Heart left ventricle (tissue), 16 donors: ENCODE measurements at regions not wholly inside any gene's neighbourhood (a gene's known extent, or its start where the extent isn't known, plus 50 kb on each side); places are given as distances from the start of the nearest gene placed in this dataset.

ENCODE experiments used
- ATAC-seq, 4 donors: fragments of 200-7000 bp; cut with Tn5 transposase; one replicate each; pipeline ENCODE4 v1.9.1; 2020 to 2022; ENCODE audit warnings: moderate library complexity in 4 of 4, mild to moderate bottlenecking in 3 of 4, moderate number of reproducible peaks in 1 of 4
- DNase-seq, 5 donors: peaks; one replicate each; pipeline ENCODE4 v3.0.0-alpha.2; 2020
- H3K27ac ChIP-seq, 12 donors: fragments of 200-600 bp; sonication (generic) in 4 of 12; one replicate each; pipeline versions ENCODE4 v1.5.0 to v1.8.0; 2016 to 2022; ENCODE audit warnings: mild to moderate bottlenecking in 2 of 12
- H3K27me3 ChIP-seq, 9 donors: fragments of 200-600 bp; sonication (generic) in 2 of 9; one replicate each; pipeline versions ENCODE4 v1.5.1 to v1.8.0; 2016 to 2022; ENCODE audit warnings: mild to moderate bottlenecking in 3 of 9
- H3K36me3 ChIP-seq, 9 donors: fragments of 200-600 bp; sonication (generic) in 2 of 9; one replicate each; pipeline versions ENCODE4 v1.5.0 to v1.8.0; 2018 to 2022; ENCODE audit warnings: mild to moderate bottlenecking in 2 of 9
- H3K4me1 ChIP-seq, 12 donors: fragments of 200-600 bp; sonication (generic) in 4 of 12; one replicate each; pipeline versions ENCODE4 v1.5.0 to v1.8.0; 2016 to 2022; ENCODE audit warnings: mild to moderate bottlenecking in 3 of 12
- H3K4me3 ChIP-seq, 12 donors: fragments of 200-600 bp; sonication (generic) in 4 of 12; one replicate each; pipeline versions ENCODE4 v1.5.0 to v1.8.0; 2017 to 2022; ENCODE audit warnings: mild to moderate bottlenecking in 9 of 12, moderate library complexity in 4 of 12
- H3K9me3 ChIP-seq, 12 donors: fragments of 200-600 bp; sonication (generic) in 4 of 12; one replicate each; pipeline versions ENCODE4 v1.5.0 to v1.8.0; 2016 to 2022; ENCODE audit warnings: mild to moderate bottlenecking in 1 of 12
- POLR2A ChIP-seq, 2 donors: fragments of 450-650 bp; IDR thresholded peaks; one replicate each; pipeline ENCODE4 v1.6.1; 2017; ENCODE audit warnings: antibody characterized with exemption in 2 of 2, mild to moderate bottlenecking in 2 of 2, moderate library complexity in 2 of 2
- WGBS, 4 donors: extraction: QIAGEN DNeasy Blood & Tissue Kit in 2 of 4; methylation state at CpG; one replicate each; pipeline versions ENCODE4 v1.1.5 to v1.1.7; 2013 to 2018; 5-methylcytosine and 5-hydroxymethylcytosine counted together
- intact Hi-C, 10 donors: fragments of 100-400 bp; cut with DNase I; formaldehyde crosslinking; loops; one replicate each; pipeline versions ENCODE4 v1.11.1 to v1.14.2; 2022
- TF ChIP-seq, protein P1 (sequence below), 12 donors: fragments of 200-600 bp; sonication (generic) in 4 of 12; IDR thresholded peaks; one replicate each; pipeline versions ENCODE4 v1.5.0 to v1.8.0; 2018 to 2022; ENCODE audit warnings: antibody characterized with exemption in 12 of 12, mild to moderate bottlenecking in 5 of 12
- donor health status: ischemic (EF 13 %, LVEDD 7.1; RV severe dilation, severe dysfunction).
- donor health status: healthy with polysubstance abuse.
- donor health status: DM: no; HTN: yes; CAD: no.
- donor health status: DM: no; HTN: no; CAD: no.
- donor health status: ischemic (EF 25% LVEDD 6.9; RV normal size, moderate dysfunction).
- donor health status: ischemic (EF 25% LVEDD 5.7; RV mildly dilated, moderate dysfunction).
- donor health status: healthy.
- donor health status: DM: yes; HTN: yes; CAD: no.
- donor health status: ischemic (EF 35%, LVEDD 5.7; RV mildly dilated, moderate dysfunction).
- donor health status: nonischemic (EF 11% LVEDD 7.7; RV severe dilation, severe dysfunction).
- donor health status: DM: yes; HTN: yes; CAD: no.
- donor health status: PGD.
- donor health status: ischemic (EF 29% LVEDD 5.4; RV normal size, mild dysfunction).
- donor health status: nonischemic (EF 23%, LVEDD 6.1; RV moderate dilation, normal function).

DNA sequence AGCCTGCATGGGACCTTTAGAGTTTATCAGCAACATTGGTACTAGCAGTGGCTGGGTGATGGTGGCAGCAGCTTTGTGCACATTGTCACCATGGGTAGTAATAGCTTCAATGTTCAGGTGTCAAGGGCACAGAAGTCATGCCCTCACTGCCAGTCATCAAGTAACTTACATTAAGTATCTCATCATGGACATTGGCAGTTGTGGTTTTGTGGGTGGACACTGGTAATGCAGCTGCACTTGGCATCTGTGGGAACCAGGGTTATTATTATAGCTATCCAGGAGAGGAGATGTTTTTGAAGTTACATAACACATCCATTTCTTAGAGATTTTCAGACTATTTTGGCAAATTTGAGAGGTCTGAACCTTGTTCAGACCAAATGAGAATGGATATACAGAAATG is 243.2 kb upstream of the NOCT start:
- intact Hi-C loops: no loop called here
- Histone ChIP-seq H3K36me3 (no peaks in the 10 kb centered on the region), H3K27ac (no peak overlapping the region), H3K4me3 (no peak overlapping the region), H3K27me3 (no peaks in the 10 kb centered on the region), H3K4me1 (peaks cover 0 to 10% (median 0%) of the 10 kb centered on the region in 12 donors), H3K9me3 (no peaks in the 10 kb centered on the region)
- no peak for DNase-seq
- no peak for TF ChIP-seq POLR2A (IDR thresholded peaks at IDR 0.05)
- TF ChIP-seq, protein P1, sequence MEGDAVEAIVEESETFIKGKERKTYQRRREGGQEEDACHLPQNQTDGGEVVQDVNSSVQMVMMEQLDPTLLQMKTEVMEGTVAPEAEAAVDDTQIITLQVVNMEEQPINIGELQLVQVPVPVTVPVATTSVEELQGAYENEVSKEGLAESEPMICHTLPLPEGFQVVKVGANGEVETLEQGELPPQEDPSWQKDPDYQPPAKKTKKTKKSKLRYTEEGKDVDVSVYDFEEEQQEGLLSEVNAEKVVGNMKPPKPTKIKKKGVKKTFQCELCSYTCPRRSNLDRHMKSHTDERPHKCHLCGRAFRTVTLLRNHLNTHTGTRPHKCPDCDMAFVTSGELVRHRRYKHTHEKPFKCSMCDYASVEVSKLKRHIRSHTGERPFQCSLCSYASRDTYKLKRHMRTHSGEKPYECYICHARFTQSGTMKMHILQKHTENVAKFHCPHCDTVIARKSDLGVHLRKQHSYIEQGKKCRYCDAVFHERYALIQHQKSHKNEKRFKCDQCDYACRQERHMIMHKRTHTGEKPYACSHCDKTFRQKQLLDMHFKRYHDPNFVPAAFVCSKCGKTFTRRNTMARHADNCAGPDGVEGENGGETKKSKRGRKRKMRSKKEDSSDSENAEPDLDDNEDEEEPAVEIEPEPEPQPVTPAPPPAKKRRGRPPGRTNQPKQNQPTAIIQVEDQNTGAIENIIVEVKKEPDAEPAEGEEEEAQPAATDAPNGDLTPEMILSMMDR (IDR thresholded peaks at IDR 0.05): no peak
- ATAC-seq: no peak

DNA sequence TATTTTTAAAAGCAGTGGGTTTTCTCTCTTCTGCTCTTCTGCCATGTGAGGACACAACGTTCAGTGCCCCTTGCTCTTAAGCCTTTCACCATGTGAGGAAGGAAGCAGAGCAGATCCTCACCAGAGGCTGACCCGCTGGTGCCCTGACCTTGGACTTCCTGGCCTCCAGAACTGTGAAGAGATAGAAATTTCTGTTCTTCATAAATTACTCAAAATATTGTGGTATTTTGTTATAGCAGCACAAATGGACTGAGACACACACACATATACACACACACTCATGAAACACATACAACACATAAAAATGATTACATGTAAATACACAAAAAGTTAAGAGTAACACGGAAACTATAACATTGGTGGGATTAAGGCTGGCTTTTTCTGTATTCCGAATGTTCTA is 244.8 kb upstream of the NOCT start:
- H3K36me3 ChIP-seq: no peaks in the 10 kb centered on the region
- WGBS, 4 donors: 83 to 92% (median 86%) methylated on average over 4 of the region's 4 CpGs
- ATAC-seq: no peak

DNA sequence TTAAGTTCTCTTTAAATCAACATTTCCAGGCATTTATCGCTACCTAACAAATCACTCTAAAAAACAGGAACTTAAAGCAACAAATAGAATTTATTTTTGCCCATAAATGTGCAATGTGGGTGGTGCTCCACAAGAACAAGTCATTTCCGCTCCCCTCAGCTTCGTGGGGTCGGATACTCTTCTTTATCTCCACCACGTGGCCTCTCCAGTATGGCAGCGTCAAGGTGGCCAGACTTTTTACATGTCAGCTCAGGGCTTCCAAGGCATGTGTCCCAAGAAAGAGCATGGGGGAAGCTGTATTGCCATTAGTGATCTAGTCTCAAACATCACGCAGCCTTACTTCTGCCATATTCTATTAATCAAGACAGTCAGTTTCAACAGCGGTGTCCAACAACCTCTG is 249.2 kb upstream of the NOCT start:
- 83 to 92% (median 89%) methylated on average over 8 of the region's 8 CpGs for WGBS, 4 donors
- no peak overlapping the region for H3K4me3 ChIP-seq
- ATAC-seq: no peak
- TF ChIP-seq POLR2A (IDR thresholded peaks at IDR 0.05): no peak
- TF ChIP-seq, protein P1 (IDR thresholded peaks at IDR 0.05): no peak
- H3K27ac ChIP-seq: no peak overlapping the region
- no peak for DNase-seq
- no peaks in the 10 kb centered on the region for H3K27me3 ChIP-seq
- no peaks in the 10 kb centered on the region for H3K36me3 ChIP-seq
- H3K9me3 ChIP-seq: no peaks in the 10 kb centered on the region
- H3K4me1 ChIP-seq: no peaks in the 10 kb centered on the region
- intact Hi-C loops: no loop called here

More for the DNA sequence above, 244.8 kb upstream of the NOCT start:
- Histone ChIP-seq H3K4me3 (no peak overlapping the region), H3K27me3 (no peaks in the 10 kb centered on the region), H3K27ac (no peak overlapping the region), H3K4me1 (peaks cover 0 to 4% (median 0%) of the 10 kb centered on the region in 12 donors), H3K9me3 (no peaks in the 10 kb centered on the region)
- intact Hi-C loops: no loop called here
- TF ChIP-seq POLR2A (IDR thresholded peaks at IDR 0.05): no peak
- TF ChIP-seq, protein P1 (IDR thresholded peaks at IDR 0.05): no peak
- DNase-seq: no peak

DNA sequence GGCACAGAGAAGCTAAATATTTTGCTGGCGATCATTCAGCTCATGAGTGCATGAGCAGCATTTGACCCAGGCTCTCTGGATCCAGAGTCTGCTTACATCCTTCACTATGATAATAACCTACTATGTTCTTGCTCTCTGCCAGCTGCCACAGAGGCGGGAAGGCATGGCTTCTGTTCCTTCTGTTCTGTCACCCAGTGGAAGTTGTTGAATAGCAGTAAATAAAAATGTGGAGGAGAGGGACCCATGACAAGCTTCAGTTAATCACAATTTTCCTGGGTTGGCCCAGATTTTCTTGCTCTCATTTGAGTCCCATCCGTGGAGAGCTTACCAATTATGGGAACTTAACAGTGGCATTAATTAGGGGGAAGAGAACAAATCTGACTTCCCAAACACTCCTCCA is 250.1 kb upstream of the NOCT start:
- intact Hi-C loops: no loop called here
- WGBS, 4 donors: 90 to 95% (median 94%) methylated on average over 3 of the region's 3 CpGs

More for the DNA sequence above, 250.1 kb upstream of the NOCT start:
- TF ChIP-seq POLR2A (IDR thresholded peaks at IDR 0.05): no peak
- TF ChIP-seq, protein P1 (IDR thresholded peaks at IDR 0.05): no peak
- H3K27ac ChIP-seq: no peak overlapping the region
- H3K36me3 ChIP-seq: no peaks in the 10 kb centered on the region
- no peak overlapping the region for H3K4me3 ChIP-seq
- DNase-seq: no peak
- H3K27me3 ChIP-seq: no peaks in the 10 kb centered on the region
- H3K4me1 ChIP-seq: no peaks in the 10 kb centered on the region
- H3K9me3 ChIP-seq: no peaks in the 10 kb centered on the region
- no peak for ATAC-seq
